Suprapubic skin (tissue), 4 donors: ENCODE measurements at regions not wholly inside any gene's neighbourhood (a gene's known extent, or its start where the extent isn't known, plus 50 kb on each side); places are given as distances from the start of the nearest gene placed in this dataset.

Experiments
- DNase-seq, 2 donors: peaks; one replicate each; pipeline ENCODE4 v3.0.0-alpha.2; 2019; ENCODE audit warnings: low spot score in 2 of 2
- H3K27ac ChIP-seq: fragments of 200-600 bp; sonication (generic); one replicate; pipeline ENCODE4 v1.5.1; 2019
- H3K27me3 ChIP-seq: fragments of 200-600 bp; sonication (generic); one replicate; pipeline ENCODE4 v1.5.1; 2019
- H3K36me3 ChIP-seq: fragments of 200-600 bp; sonication (generic); one replicate; pipeline ENCODE4 v1.5.1; 2019
- H3K4me1 ChIP-seq: fragments of 200-600 bp; sonication (generic); one replicate; pipeline ENCODE4 v1.5.1; 2019
- H3K4me3 ChIP-seq: fragments of 200-600 bp; sonication (generic); one replicate; pipeline ENCODE4 v1.5.1; 2019; ENCODE audit warnings: mild to moderate bottlenecking
- H3K9me3 ChIP-seq: fragments of 200-600 bp; sonication (generic); one replicate; pipeline ENCODE4 v1.5.1; 2019
- CTCF ChIP-seq, 2 donors: fragments of 200-600 bp in 1 of 2; fragments of 450-650 bp in 1 of 2; sonication (generic) in 1 of 2; IDR thresholded peaks; one replicate each; pipeline ENCODE4 v1.5.1; 2016 to 2019; ENCODE audit warnings: antibody characterized with exemption in 2 of 2, mild to moderate bottlenecking in 1 of 2, moderate library complexity in 1 of 2
- EP300 ChIP-seq: sonication (generic); formaldehyde crosslinking; IDR thresholded peaks from one replicate; pipeline ENCODE4 v1.6.1; 2017; ENCODE audit warnings: antibody characterized with exemption
- POLR2A ChIP-seq, 2 donors: fragments of 450-650 bp; IDR thresholded peaks; one replicate each; pipeline ENCODE4 v1.6.1; 2017; ENCODE audit warnings: antibody characterized with exemption in 2 of 2, mild to moderate bottlenecking in 2 of 2, moderate library complexity in 2 of 2
- POLR2AphosphoS5 ChIP-seq, 3 donors: sonication (generic); formaldehyde crosslinking; IDR thresholded peaks; one replicate each; pipeline ENCODE4 v1.6.1; 2017; ENCODE audit warnings: antibody characterized with exemption in 3 of 3
- WGBS: methylation state at CpG from one replicate; pipeline ENCODE4 v1.1.5; 2018; 5-methylcytosine and 5-hydroxymethylcytosine counted together

GRCh38 chr2:111616651-111617218, 267.3 kb downstream of the ANAPC1 start:
- no peak for TF ChIP-seq POLR2A (IDR thresholded peaks at IDR 0.05)
- TF ChIP-seq EP300, result no peak
- TF ChIP-seq CTCF (IDR thresholded peaks at IDR 0.05), result no peak
- TF ChIP-seq POLR2AphosphoS5 (IDR thresholded peaks at IDR 0.05), result no peak
- Histone ChIP-seq H3K27me3 (no peaks in the 10 kb centered on the region), H3K27ac (no peak overlapping the region), H3K36me3 (no peaks in the 10 kb centered on the region), H3K4me1 (peaks cover 31% of the 10 kb centered on the region), H3K4me3 (no peak overlapping the region), H3K9me3 (no peaks in the 10 kb centered on the region)
- DNase-seq, result no peak
- WGBS, result 90% methylated on average over 8 of the region's 8 CpGs

GRCh38 chr2:111617299-111618225, 266.4 kb downstream of the ANAPC1 start:
- TF ChIP-seq EP300 (no peak), CTCF (IDR thresholded peaks at IDR 0.05) (no peak), POLR2AphosphoS5 (IDR thresholded peaks at IDR 0.05) (no peak), POLR2A (IDR thresholded peaks at IDR 0.05) (no peak)
- no peak overlapping the region for H3K4me3 ChIP-seq
- 34% methylated on average over 9 of the region's 9 CpGs for WGBS
- no peak for DNase-seq
- no peaks in the 10 kb centered on the region for H3K27me3 ChIP-seq
- peak overlapping the region; percentile 76 for H3K27ac ChIP-seq
- H3K9me3 ChIP-seq, result no peaks in the 10 kb centered on the region
- H3K36me3 ChIP-seq, result no peaks in the 10 kb centered on the region
- peaks cover 31% of the 10 kb centered on the region for H3K4me1 ChIP-seq

GRCh38 chr2:111618226-111618977, 265.6 kb downstream of the ANAPC1 start:
- peaks cover 31% of the 10 kb centered on the region for H3K4me1 ChIP-seq
- no peak for DNase-seq
- TF ChIP-seq POLR2A (IDR thresholded peaks at IDR 0.05) (no peak), CTCF (IDR thresholded peaks at IDR 0.05) (no peak), POLR2AphosphoS5 (IDR thresholded peaks at IDR 0.05) (no peak), EP300 (no peak)
- H3K27me3 ChIP-seq, result no peaks in the 10 kb centered on the region
- 21% methylated on average over 16 of the region's 16 CpGs for WGBS
- H3K9me3 ChIP-seq, result no peaks in the 10 kb centered on the region
- no peaks in the 10 kb centered on the region for H3K36me3 ChIP-seq
- peak overlapping the region; percentile 76 for H3K27ac ChIP-seq
- no peak overlapping the region for H3K4me3 ChIP-seq

- Histone ChIP-seq H3K4me1 (peaks cover 31% of the 10 kb centered on the region), H3K27ac (peak overlapping the region; percentile 76), H3K27me3 (no peaks in the 10 kb centered on the region), H3K36me3 (no peaks in the 10 kb centered on the region), H3K9me3 (no peaks in the 10 kb centered on the region), H3K4me3 (no peak overlapping the region)
- WGBS, result 66% methylated on average over 11 of the region's 11 CpGs
- no peak for DNase-seq
- TF ChIP-seq POLR2A (IDR thresholded peaks at IDR 0.05), result no peak
- TF ChIP-seq POLR2AphosphoS5 (IDR thresholded peaks at IDR 0.05), result peak in 2 of 3 donors; percentile 18 to 43
- TF ChIP-seq EP300, result no peak
- TF ChIP-seq CTCF (IDR thresholded peaks at IDR 0.05), result no peak
Measured at GRCh38 chr2:111618978-111619902, 264.8 kb downstream of the ANAPC1 start.
